Chondrocyte (in vitro differentiated cells): ENCODE measurements at regions not wholly inside any gene's neighbourhood (a gene's known extent, or its start where the extent isn't known, plus 50 kb on each side); places are given as distances from the start of the nearest gene placed in this dataset.

Source experiments
- DNase-seq: peaks from one replicate; pipeline ENCODE4 v3.0.0; 2021; ENCODE audit warnings: mixed read lengths, low spot score
- H3K27ac Mint-ChIP-seq: one replicate; pipeline ENCODE4 v1.8.0; 2021; ENCODE audit warnings: mild to moderate bottlenecking, moderate library complexity, mixed read lengths; ENCODE audit not compliant: unreplicated experiment
- H3K27me3 Mint-ChIP-seq: 2 replicates; pipeline ENCODE4 v1.8.0; 2021; ENCODE audit warnings: low read depth, mixed read lengths
- H3K36me3 Mint-ChIP-seq: 2 replicates; pipeline ENCODE4 v1.8.0; 2021; ENCODE audit warnings: low read depth, mixed read lengths
- H3K4me1 Mint-ChIP-seq: 2 replicates; pipeline ENCODE4 v1.8.0; 2021; ENCODE audit warnings: low read depth, mild to moderate bottlenecking, mixed read lengths
- H3K4me3 Mint-ChIP-seq: one replicate; pipeline ENCODE4 v1.8.0; 2021; ENCODE audit warnings: mild to moderate bottlenecking, moderate library complexity, mixed read lengths; ENCODE audit not compliant: unreplicated experiment
- H3K9me3 Mint-ChIP-seq: 2 replicates; pipeline ENCODE4 v1.8.0; 2021; ENCODE audit warnings: low read depth, mixed read lengths
- CTCF ChIP-seq: fragments of 200-600 bp; sonication (generic); IDR thresholded peaks from 2 replicates; pipeline ENCODE4 v1.5.0; 2021; ENCODE audit warnings: antibody characterized with exemption, mild to moderate bottlenecking, moderate library complexity

- Mint-ChIP-seq H3K9me3 (peaks cover 6% of the 10 kb centered on the region), H3K27me3 (peaks cover 28% of the 10 kb centered on the region), H3K4me1 (no peaks in the 10 kb centered on the region), H3K27ac (no peak overlapping the region), H3K4me3 (no peak overlapping the region), H3K36me3 (no peaks in the 10 kb centered on the region)
- no peak for DNase-seq
- TF ChIP-seq CTCF: no peak
Observed at GRCh38 chr10:46236546-46236887, 50.3 kb upstream of the ANTXRL start.

GRCh38 chr10:46236941-46237681 is 49.7 kb upstream of the ANTXRL start:
- DNase-seq: no peak
- H3K4me3 Mint-ChIP-seq: no peak overlapping the region
- peaks cover 12% of the 10 kb centered on the region for H3K9me3 Mint-ChIP-seq
- no peaks in the 10 kb centered on the region for H3K4me1 Mint-ChIP-seq
- peaks cover under 1% of the 10 kb centered on the region for H3K36me3 Mint-ChIP-seq
- no peak for TF ChIP-seq CTCF
- H3K27ac Mint-ChIP-seq: no peak overlapping the region
- H3K27me3 Mint-ChIP-seq: peaks cover 28% of the 10 kb centered on the region
